Astrocyte of the spinal cord (primary cell): ENCODE measurements at regions not wholly inside any gene's neighbourhood (a gene's known extent, or its start where the extent isn't known, plus 50 kb on each side); places are given as distances from the start of the nearest gene placed in this dataset.

ENCODE experiments used
- DNase-seq: peaks from one replicate; pipeline ENCODE4 v3.0.0; 2011; ENCODE audit warnings: low read depth, low spot score
- H3K4me3 ChIP-seq: 2 replicates; pipeline ENCODE4 v1.5.1; 2011; ENCODE audit warnings: low read depth, mild to moderate bottlenecking, low read length, moderate library complexity
- in situ Hi-C: cut with HindIII; loops from 2 replicates; pipeline ENCODE4 v1.10.0; 2017; ENCODE audit warnings: low sequenced_read_pairs
- TF ChIP-seq, protein P1 (sequence below): IDR thresholded peaks from 2 replicates; pipeline ENCODE4 v1.5.1; 2012; ENCODE audit warnings: low read depth, mild to moderate bottlenecking, low read length, inconsistent platforms

DNA sequence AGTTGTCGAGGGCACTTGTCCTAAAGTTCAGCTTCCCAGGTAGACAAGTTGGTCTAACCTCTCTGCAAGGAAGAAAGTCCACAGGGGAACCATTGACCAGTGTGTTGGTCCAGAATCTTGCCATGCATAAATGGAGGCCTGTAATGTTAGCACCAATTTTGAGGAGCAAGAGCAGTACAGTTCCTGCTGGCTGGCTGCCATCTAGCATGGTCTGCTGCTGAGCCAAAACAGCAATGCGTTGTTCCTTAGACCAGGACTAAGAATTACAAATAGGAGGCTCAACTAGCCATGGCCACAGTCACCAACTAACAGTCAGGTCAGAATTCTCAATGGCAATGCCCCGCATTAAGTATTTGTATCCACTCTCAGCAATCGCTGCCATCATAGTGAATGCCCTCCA is 72.8 kb upstream of the WIPF1 start:
- in situ Hi-C loops, result no loop called here
- TF ChIP-seq, protein P1, sequence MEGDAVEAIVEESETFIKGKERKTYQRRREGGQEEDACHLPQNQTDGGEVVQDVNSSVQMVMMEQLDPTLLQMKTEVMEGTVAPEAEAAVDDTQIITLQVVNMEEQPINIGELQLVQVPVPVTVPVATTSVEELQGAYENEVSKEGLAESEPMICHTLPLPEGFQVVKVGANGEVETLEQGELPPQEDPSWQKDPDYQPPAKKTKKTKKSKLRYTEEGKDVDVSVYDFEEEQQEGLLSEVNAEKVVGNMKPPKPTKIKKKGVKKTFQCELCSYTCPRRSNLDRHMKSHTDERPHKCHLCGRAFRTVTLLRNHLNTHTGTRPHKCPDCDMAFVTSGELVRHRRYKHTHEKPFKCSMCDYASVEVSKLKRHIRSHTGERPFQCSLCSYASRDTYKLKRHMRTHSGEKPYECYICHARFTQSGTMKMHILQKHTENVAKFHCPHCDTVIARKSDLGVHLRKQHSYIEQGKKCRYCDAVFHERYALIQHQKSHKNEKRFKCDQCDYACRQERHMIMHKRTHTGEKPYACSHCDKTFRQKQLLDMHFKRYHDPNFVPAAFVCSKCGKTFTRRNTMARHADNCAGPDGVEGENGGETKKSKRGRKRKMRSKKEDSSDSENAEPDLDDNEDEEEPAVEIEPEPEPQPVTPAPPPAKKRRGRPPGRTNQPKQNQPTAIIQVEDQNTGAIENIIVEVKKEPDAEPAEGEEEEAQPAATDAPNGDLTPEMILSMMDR, result no peak
- DNase-seq, result no peak
- H3K4me3 ChIP-seq, result no peak overlapping the region

DNA sequence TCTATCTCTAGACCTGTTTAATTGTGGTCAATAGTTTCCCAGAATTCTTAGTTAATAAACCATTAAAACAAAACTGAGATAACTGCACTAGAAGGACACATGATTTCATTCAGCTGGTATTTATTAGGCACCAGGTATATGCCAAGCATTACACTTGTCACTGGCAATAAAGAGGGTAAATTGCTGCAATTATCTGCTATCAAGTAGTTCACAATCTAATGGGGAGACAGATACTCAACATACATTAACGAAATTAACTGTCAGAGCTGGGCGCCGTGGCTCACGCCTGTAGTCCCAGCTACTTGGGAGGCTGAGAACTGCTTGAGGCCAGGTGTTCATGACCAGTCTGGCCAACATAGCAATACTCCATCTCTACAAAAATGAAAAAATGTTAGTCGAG is 71.7 kb upstream of the WIPF1 start:
- in situ Hi-C loops, result no loop called here
- H3K4me3 ChIP-seq, result no peak overlapping the region
- no peak for DNase-seq
- TF ChIP-seq, protein P1, result no peak

DNA sequence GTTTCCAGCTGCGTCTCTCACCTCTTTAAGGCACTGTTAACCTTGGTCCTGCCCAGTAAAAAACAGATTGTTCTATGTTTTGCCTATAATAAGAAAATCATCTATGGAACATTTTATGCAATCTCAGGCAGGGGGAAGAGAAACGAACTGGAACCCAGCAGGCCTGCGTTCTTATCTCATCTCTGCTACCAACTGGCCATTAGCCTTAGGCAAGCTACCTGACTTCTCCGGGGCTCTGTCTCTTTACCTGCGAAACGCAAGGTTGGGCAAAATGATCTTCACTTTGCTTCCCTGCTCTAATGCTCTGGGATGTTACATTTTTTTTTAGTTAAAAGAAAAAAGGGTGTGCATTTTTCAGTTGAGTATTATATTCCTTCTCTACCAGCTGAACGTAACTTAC is 70.5 kb upstream of the WIPF1 start:
- TF ChIP-seq, protein P1, result no peak
- H3K4me3 ChIP-seq, result no peak overlapping the region
- in situ Hi-C loops, result no loop called here
- no peak for DNase-seq

DNA sequence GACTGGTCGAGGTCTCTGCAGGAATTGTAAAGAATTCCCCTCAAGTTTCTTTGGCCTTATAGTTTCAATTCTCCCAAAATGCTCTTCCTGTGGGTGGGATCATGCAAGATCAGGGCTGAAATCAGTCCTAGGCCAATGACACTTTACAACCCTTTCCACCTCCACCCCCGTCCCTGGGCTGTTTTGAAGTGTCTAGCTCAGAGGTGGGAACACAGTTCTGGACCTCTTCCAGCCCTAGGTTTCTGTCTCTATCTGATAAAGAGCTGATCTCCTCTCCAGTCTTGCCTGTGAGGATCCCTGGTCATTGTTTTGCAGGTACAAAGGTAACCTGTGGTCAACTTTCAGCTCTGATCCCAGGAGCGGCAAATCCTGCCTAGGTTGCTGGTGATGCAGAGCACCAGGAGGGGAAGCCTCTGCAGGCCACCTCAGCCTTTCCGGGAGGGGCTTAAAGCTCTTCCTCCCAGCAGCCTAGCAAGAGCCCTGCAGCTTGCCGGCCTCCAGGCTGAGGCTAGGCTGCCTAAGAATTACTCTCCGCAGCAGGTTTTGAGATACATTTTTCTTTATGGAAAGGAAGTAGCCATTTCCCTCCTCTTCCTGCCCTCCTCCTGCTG is 69.8 kb upstream of the WIPF1 start:
- H3K4me3 ChIP-seq, result no peak overlapping the region
- in situ Hi-C loops, result no loop called here
- DNase-seq, result no peak
- TF ChIP-seq, protein P1, result no peak

DNA sequence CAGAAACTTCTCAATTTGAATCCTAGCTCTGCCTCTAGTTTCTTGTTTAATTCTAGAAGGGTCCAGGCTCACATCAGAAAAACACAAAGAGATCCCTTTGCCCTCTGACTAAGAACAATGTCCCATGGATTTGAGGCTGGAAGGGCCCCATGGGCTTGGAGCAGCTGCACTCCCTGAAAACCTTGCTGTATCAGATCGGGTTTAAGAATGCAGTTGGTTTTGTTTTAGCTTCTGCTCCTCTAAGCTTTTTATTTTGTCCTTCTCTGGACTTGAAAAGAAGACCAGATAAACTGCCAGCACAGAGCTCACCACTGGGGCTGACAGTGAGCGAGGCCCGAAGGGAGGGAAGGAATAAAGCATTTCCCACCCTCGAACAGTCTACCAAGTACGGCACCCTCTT is 69.2 kb upstream of the WIPF1 start:
- in situ Hi-C loops, result no loop called here
- DNase-seq, result no peak
- TF ChIP-seq, protein P1, result no peak
- H3K4me3 ChIP-seq, result no peak overlapping the region

DNA sequence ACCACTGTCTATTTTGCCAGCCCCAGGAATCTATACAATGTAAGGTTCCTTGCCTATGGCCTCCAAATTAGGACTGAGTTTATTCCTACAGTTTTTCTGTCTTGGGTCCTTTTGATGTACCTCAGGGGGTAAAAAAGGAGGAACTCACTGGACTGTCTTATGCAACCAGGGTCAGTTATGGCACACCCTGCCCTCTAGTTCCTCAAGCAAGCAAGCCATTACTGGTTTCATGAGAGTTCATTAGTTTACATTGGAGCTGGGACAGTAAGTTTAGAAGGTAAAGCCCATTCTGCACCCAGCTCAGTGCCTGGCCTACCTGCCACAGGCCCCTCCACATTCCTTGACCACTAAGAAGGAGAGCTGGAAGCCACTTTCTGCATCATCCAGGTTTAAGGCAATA is 68.7 kb upstream of the WIPF1 start:
- no peak overlapping the region for H3K4me3 ChIP-seq
- TF ChIP-seq, protein P1, result no peak
- DNase-seq, result no peak
- in situ Hi-C loops, result no loop called here
